SU-DHL-6 (cell line): ENCODE measurements at regions not wholly inside any gene's neighbourhood (a gene's known extent, or its start where the extent isn't known, plus 50 kb on each side); places are given as distances from the start of the nearest gene placed in this dataset.

Experiments used
- EZH2phosphoT487 ChIP-seq: fragments of 200-600 bp; sonication (generic), shearing (Covaris generic); conservative IDR thresholded peaks from 2 replicates; pipeline ENCODE4 v1.6.1; 2018; ENCODE audit warnings: mild to moderate bottlenecking, antibody characterized with exemption, low read length, moderate library complexity, mixed read lengths
- TF ChIP-seq, protein P1 (sequence below): fragments of 200-600 bp; sonication (generic); IDR thresholded peaks from one replicate; pipeline ENCODE4 v1.5.1; 2017; ENCODE audit warnings: antibody characterized with exemption, mild to moderate bottlenecking, low read length, moderate library complexity; ENCODE audit not compliant: insufficient read depth, poor library complexity, severe bottlenecking

DNA sequence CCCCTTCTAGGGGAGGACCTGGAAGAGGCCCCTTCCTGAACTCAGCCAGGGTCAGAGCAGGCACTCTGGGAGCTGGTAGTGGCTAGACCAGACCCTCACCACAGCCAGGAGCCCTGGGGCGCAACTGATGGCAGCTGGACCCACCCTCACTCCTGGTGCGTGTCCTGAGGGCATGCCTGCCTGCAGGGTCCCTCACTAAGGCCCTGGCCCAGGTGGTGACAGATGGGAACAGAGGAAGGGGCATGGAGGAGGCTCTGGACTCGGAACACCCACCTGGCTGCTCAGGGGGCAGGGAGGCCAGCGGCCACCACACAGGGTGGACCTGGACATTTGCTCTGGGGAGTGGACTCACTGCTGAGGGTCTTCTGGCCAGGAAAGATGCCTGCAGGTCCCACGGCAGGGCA is 342.2 kb upstream of the SFSWAP start:
- no peak for TF ChIP-seq EZH2phosphoT487
- TF ChIP-seq, protein P1, sequence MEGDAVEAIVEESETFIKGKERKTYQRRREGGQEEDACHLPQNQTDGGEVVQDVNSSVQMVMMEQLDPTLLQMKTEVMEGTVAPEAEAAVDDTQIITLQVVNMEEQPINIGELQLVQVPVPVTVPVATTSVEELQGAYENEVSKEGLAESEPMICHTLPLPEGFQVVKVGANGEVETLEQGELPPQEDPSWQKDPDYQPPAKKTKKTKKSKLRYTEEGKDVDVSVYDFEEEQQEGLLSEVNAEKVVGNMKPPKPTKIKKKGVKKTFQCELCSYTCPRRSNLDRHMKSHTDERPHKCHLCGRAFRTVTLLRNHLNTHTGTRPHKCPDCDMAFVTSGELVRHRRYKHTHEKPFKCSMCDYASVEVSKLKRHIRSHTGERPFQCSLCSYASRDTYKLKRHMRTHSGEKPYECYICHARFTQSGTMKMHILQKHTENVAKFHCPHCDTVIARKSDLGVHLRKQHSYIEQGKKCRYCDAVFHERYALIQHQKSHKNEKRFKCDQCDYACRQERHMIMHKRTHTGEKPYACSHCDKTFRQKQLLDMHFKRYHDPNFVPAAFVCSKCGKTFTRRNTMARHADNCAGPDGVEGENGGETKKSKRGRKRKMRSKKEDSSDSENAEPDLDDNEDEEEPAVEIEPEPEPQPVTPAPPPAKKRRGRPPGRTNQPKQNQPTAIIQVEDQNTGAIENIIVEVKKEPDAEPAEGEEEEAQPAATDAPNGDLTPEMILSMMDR: no peak
